ENCODE measurements at regions not wholly inside any gene's neighbourhood (a gene's known extent, or its start where the extent isn't known, plus 50 kb on each side); places are given as distances from the start of the nearest gene placed in this dataset.

GRCh38 chr20:60138256-60139220, 180.3 kb downstream of the CDH26 start:
- WGBS, 2 experiments = 87 to 89% methylated on average over 39 of the region's 39 CpGs
- H3K36me3 ChIP-seq (ENCODE audit: control insufficient read depth, insufficient read depth, low read length) = no peaks in the 10 kb centered on the region
- H3K9me3 ChIP-seq (ENCODE audit: control insufficient read depth, low read length) = no peaks in the 10 kb centered on the region
- no peaks in the 10 kb centered on the region for H3K27me3 ChIP-seq (ENCODE audit: control insufficient read depth, insufficient read depth, low read length, poor library complexity, severe bottlenecking)
- H3K27ac ChIP-seq (ENCODE audit: insufficient read depth, low read depth, low read length, poor library complexity, severe bottlenecking) = no peak overlapping the region
- H3K4me1 ChIP-seq (ENCODE audit: control insufficient read depth, insufficient read depth, low read length) = no peaks in the 10 kb centered on the region
- H3K4me3 ChIP-seq (ENCODE audit: insufficient read depth, low read depth, low read length) = no peak overlapping the region

- H3K4me3 ChIP-seq (ENCODE audit: insufficient read depth, low read depth, low read length) = no peak overlapping the region
- H3K36me3 ChIP-seq (ENCODE audit: control insufficient read depth, insufficient read depth, low read length) = no peaks in the 10 kb centered on the region
- no peak overlapping the region for H3K27ac ChIP-seq (ENCODE audit: insufficient read depth, low read depth, low read length, poor library complexity, severe bottlenecking)
- no peaks in the 10 kb centered on the region for H3K27me3 ChIP-seq (ENCODE audit: control insufficient read depth, insufficient read depth, low read length, poor library complexity, severe bottlenecking)
- H3K9me3 ChIP-seq (ENCODE audit: control insufficient read depth, low read length) = no peaks in the 10 kb centered on the region
- WGBS, 2 experiments = 93 to 97% methylated on average over 10 to 11 of the region's 11 CpGs
- no peaks in the 10 kb centered on the region for H3K4me1 ChIP-seq (ENCODE audit: control insufficient read depth, insufficient read depth, low read length)
Measured at GRCh38 chr20:60139663-60140446, 181.6 kb downstream of the CDH26 start.

- Histone ChIP-seq H3K9me3 (ENCODE audit: control insufficient read depth, low read length) (no peaks in the 10 kb centered on the region), H3K27ac (ENCODE audit: insufficient read depth, low read depth, low read length, poor library complexity, severe bottlenecking) (no peak overlapping the region), H3K27me3 (ENCODE audit: control insufficient read depth, insufficient read depth, low read length, poor library complexity, severe bottlenecking) (no peaks in the 10 kb centered on the region), H3K36me3 (ENCODE audit: control insufficient read depth, insufficient read depth, low read length) (no peaks in the 10 kb centered on the region), H3K4me1 (ENCODE audit: control insufficient read depth, insufficient read depth, low read length) (no peaks in the 10 kb centered on the region), H3K4me3 (ENCODE audit: insufficient read depth, low read depth, low read length) (no peak overlapping the region)
- WGBS, 2 experiments = 87 to 96% methylated on average over 1 of the region's 1 CpG
Measured at GRCh38 chr20:60142587-60142986, 184.4 kb downstream of the CDH26 start.

- Histone ChIP-seq H3K36me3 (ENCODE audit: control insufficient read depth, insufficient read depth, low read length) (no peaks in the 10 kb centered on the region), H3K27me3 (ENCODE audit: control insufficient read depth, insufficient read depth, low read length, poor library complexity, severe bottlenecking) (no peaks in the 10 kb centered on the region), H3K27ac (ENCODE audit: insufficient read depth, low read depth, low read length, poor library complexity, severe bottlenecking) (no peak overlapping the region), H3K9me3 (ENCODE audit: control insufficient read depth, low read length) (no peaks in the 10 kb centered on the region), H3K4me3 (ENCODE audit: insufficient read depth, low read depth, low read length) (no peak overlapping the region), H3K4me1 (ENCODE audit: control insufficient read depth, insufficient read depth, low read length) (no peaks in the 10 kb centered on the region)
- 89 to 97% methylated on average over 3 of the region's 3 CpGs for WGBS, 2 experiments
Measured at GRCh38 chr20:60143261-60143842, 185.1 kb downstream of the CDH26 start.

- Histone ChIP-seq H3K27ac (ENCODE audit: insufficient read depth, low read depth, low read length, poor library complexity, severe bottlenecking) (no peak overlapping the region), H3K36me3 (ENCODE audit: control insufficient read depth, insufficient read depth, low read length) (no peaks in the 10 kb centered on the region), H3K9me3 (ENCODE audit: control insufficient read depth, low read length) (no peaks in the 10 kb centered on the region), H3K4me3 (ENCODE audit: insufficient read depth, low read depth, low read length) (no peak overlapping the region), H3K27me3 (ENCODE audit: control insufficient read depth, insufficient read depth, low read length, poor library complexity, severe bottlenecking) (no peaks in the 10 kb centered on the region), H3K4me1 (ENCODE audit: control insufficient read depth, insufficient read depth, low read length) (no peaks in the 10 kb centered on the region)
- WGBS, 2 experiments = 90 to 100% methylated on average over 3 of the region's 3 CpGs
Measured at GRCh38 chr20:60144404-60144803, 186.2 kb downstream of the CDH26 start.

- H3K27me3 ChIP-seq (ENCODE audit: control insufficient read depth, insufficient read depth, low read length, poor library complexity, severe bottlenecking) = no peaks in the 10 kb centered on the region
- H3K9me3 ChIP-seq (ENCODE audit: control insufficient read depth, low read length) = no peaks in the 10 kb centered on the region
- no peaks in the 10 kb centered on the region for H3K4me1 ChIP-seq (ENCODE audit: control insufficient read depth, insufficient read depth, low read length)
- no peak overlapping the region for H3K4me3 ChIP-seq (ENCODE audit: insufficient read depth, low read depth, low read length)
- H3K36me3 ChIP-seq (ENCODE audit: control insufficient read depth, insufficient read depth, low read length) = no peaks in the 10 kb centered on the region
- 82 to 91% methylated on average over 5 of the region's 5 CpGs for WGBS, 2 experiments
- no peak overlapping the region for H3K27ac ChIP-seq (ENCODE audit: insufficient read depth, low read depth, low read length, poor library complexity, severe bottlenecking)
Measured at GRCh38 chr20:60144974-60145527, 186.8 kb downstream of the CDH26 start.

- H3K36me3 ChIP-seq (ENCODE audit: control insufficient read depth, insufficient read depth, low read length) = no peaks in the 10 kb centered on the region
- 82 to 90% methylated on average over 2 of the region's 2 CpGs for WGBS, 2 experiments
Measured at GRCh38 chr20:60147004-60147403, 188.8 kb downstream of the CDH26 start.

GRCh38 chr20:60148885-60149284, 190.7 kb downstream of the CDH26 start:
- Histone ChIP-seq H3K36me3 (ENCODE audit: control insufficient read depth, insufficient read depth, low read length) (no peaks in the 10 kb centered on the region), H3K9me3 (ENCODE audit: control insufficient read depth, low read length) (no peaks in the 10 kb centered on the region), H3K4me1 (ENCODE audit: control insufficient read depth, insufficient read depth, low read length) (no peaks in the 10 kb centered on the region), H3K27ac (ENCODE audit: insufficient read depth, low read depth, low read length, poor library complexity, severe bottlenecking) (no peak overlapping the region), H3K4me3 (ENCODE audit: insufficient read depth, low read depth, low read length) (no peak overlapping the region), H3K27me3 (ENCODE audit: control insufficient read depth, insufficient read depth, low read length, poor library complexity, severe bottlenecking) (no peaks in the 10 kb centered on the region)

More at GRCh38 chr20:60147004-60147403, 188.8 kb downstream of the CDH26 start:
- Histone ChIP-seq H3K4me3 (ENCODE audit: insufficient read depth, low read depth, low read length) (no peak overlapping the region), H3K27me3 (ENCODE audit: control insufficient read depth, insufficient read depth, low read length, poor library complexity, severe bottlenecking) (no peaks in the 10 kb centered on the region), H3K9me3 (ENCODE audit: control insufficient read depth, low read length) (no peaks in the 10 kb centered on the region), H3K4me1 (ENCODE audit: control insufficient read depth, insufficient read depth, low read length) (no peaks in the 10 kb centered on the region), H3K27ac (ENCODE audit: insufficient read depth, low read depth, low read length, poor library complexity, severe bottlenecking) (no peak overlapping the region)

GRCh38 chr20:60152792-60153191, 194.6 kb downstream of the CDH26 start:
- H3K9me3 ChIP-seq (ENCODE audit: control insufficient read depth, low read length) = no peaks in the 10 kb centered on the region
- 94 to 96% methylated on average over 3 of the region's 3 CpGs for WGBS, 2 experiments
- H3K4me3 ChIP-seq (ENCODE audit: insufficient read depth, low read depth, low read length) = no peak overlapping the region
- H3K27ac ChIP-seq (ENCODE audit: insufficient read depth, low read depth, low read length, poor library complexity, severe bottlenecking) = no peak overlapping the region
- H3K4me1 ChIP-seq (ENCODE audit: control insufficient read depth, insufficient read depth, low read length) = no peaks in the 10 kb centered on the region
- no peaks in the 10 kb centered on the region for H3K27me3 ChIP-seq (ENCODE audit: control insufficient read depth, insufficient read depth, low read length, poor library complexity, severe bottlenecking)
- H3K36me3 ChIP-seq (ENCODE audit: control insufficient read depth, insufficient read depth, low read length) = no peaks in the 10 kb centered on the region
